Nephron progenitor cell (in vitro differentiated cells): ENCODE measurements at regions not wholly inside any gene's neighbourhood (a gene's known extent, or its start where the extent isn't known, plus 50 kb on each side); places are given as distances from the start of the nearest gene placed in this dataset.

Experiments
- DNase-seq: peaks from one replicate; pipeline ENCODE4 v3.0.0; 2021
- H3K27ac Mint-ChIP-seq: 2 replicates; pipeline ENCODE4 v1.8.0; 2021; ENCODE audit warnings: mild to moderate bottlenecking, moderate library complexity, mixed read lengths
- H3K27me3 Mint-ChIP-seq: 2 replicates; pipeline ENCODE4 v1.8.0; 2021; ENCODE audit warnings: mild to moderate bottlenecking, low read depth, mixed read lengths; ENCODE audit not compliant: poor library complexity
- H3K36me3 Mint-ChIP-seq: 2 replicates; pipeline ENCODE4 v1.8.0; 2021; ENCODE audit warnings: low read depth, mixed read lengths
- H3K4me1 Mint-ChIP-seq: 2 replicates; pipeline ENCODE4 v1.8.0; 2021; ENCODE audit warnings: mixed read lengths
- H3K4me3 Mint-ChIP-seq: 2 replicates; pipeline ENCODE4 v1.8.0; 2021; ENCODE audit warnings: mild to moderate bottlenecking, moderate library complexity, mixed read lengths
- H3K9me3 Mint-ChIP-seq: 2 replicates; pipeline ENCODE4 v1.8.0; 2021; ENCODE audit warnings: mild to moderate bottlenecking, moderate library complexity, mixed read lengths
- CTCF ChIP-seq: fragments of 200-600 bp; sonication (generic); IDR thresholded peaks from 2 replicates; pipeline ENCODE4 v1.5.0; 2021; ENCODE audit warnings: antibody characterized with exemption

GRCh38 chr12:92419201-92419600 lies 273.6 kb upstream of the BTG1 start:
- H3K4me1 Mint-ChIP-seq = peaks cover 3% of the 10 kb centered on the region
- H3K27me3 Mint-ChIP-seq = peaks cover 7% of the 10 kb centered on the region
- H3K36me3 Mint-ChIP-seq = no peaks in the 10 kb centered on the region
- no peaks in the 10 kb centered on the region for H3K9me3 Mint-ChIP-seq
- no peak overlapping the region for H3K4me3 Mint-ChIP-seq
- H3K27ac Mint-ChIP-seq = no peak overlapping the region
- no peak for DNase-seq
- no peak for TF ChIP-seq CTCF

- Mint-ChIP-seq H3K36me3 (no peaks in the 10 kb centered on the region), H3K9me3 (no peaks in the 10 kb centered on the region), H3K27ac (no peak overlapping the region), H3K27me3 (peaks cover 7% of the 10 kb centered on the region), H3K4me1 (peaks cover 5% of the 10 kb centered on the region), H3K4me3 (no peak overlapping the region)
- no peak for TF ChIP-seq CTCF
- DNase-seq = no peak
Measured at GRCh38 chr12:92418381-92418780, 272.7 kb upstream of the BTG1 start.

GRCh38 chr12:92417373-92417772 lies 271.7 kb upstream of the BTG1 start:
- Mint-ChIP-seq H3K27me3 (peaks cover 7% of the 10 kb centered on the region), H3K27ac (no peak overlapping the region), H3K36me3 (no peaks in the 10 kb centered on the region), H3K9me3 (no peaks in the 10 kb centered on the region), H3K4me3 (no peak overlapping the region), H3K4me1 (peaks cover 5% of the 10 kb centered on the region)
- no peak for DNase-seq
- TF ChIP-seq CTCF = no peak

- no peak for DNase-seq
- H3K27ac Mint-ChIP-seq = no peak overlapping the region
- no peak overlapping the region for H3K4me3 Mint-ChIP-seq
- H3K36me3 Mint-ChIP-seq = no peaks in the 10 kb centered on the region
- H3K4me1 Mint-ChIP-seq = peaks cover 5% of the 10 kb centered on the region
- H3K9me3 Mint-ChIP-seq = no peaks in the 10 kb centered on the region
- H3K27me3 Mint-ChIP-seq = peaks cover 7% of the 10 kb centered on the region
- TF ChIP-seq CTCF = no peak
Measured at GRCh38 chr12:92416385-92416812, 270.8 kb upstream of the BTG1 start.

- peaks cover 3% of the 10 kb centered on the region for H3K27me3 Mint-ChIP-seq
- peaks cover 5% of the 10 kb centered on the region for H3K4me1 Mint-ChIP-seq
- DNase-seq = no peak
- no peaks in the 10 kb centered on the region for H3K36me3 Mint-ChIP-seq
- H3K9me3 Mint-ChIP-seq = no peaks in the 10 kb centered on the region
- H3K27ac Mint-ChIP-seq = no peak overlapping the region
- no peak for TF ChIP-seq CTCF
- no peak overlapping the region for H3K4me3 Mint-ChIP-seq
Measured at GRCh38 chr12:92414170-92415070, 268.8 kb upstream of the BTG1 start.

GRCh38 chr12:92413286-92413685 lies 267.6 kb upstream of the BTG1 start:
- H3K4me1 Mint-ChIP-seq = peaks cover 5% of the 10 kb centered on the region
- peaks cover 5% of the 10 kb centered on the region for H3K9me3 Mint-ChIP-seq
- no peaks in the 10 kb centered on the region for H3K36me3 Mint-ChIP-seq
- no peak for TF ChIP-seq CTCF
- no peak for DNase-seq
- H3K27ac Mint-ChIP-seq = no peak overlapping the region
- H3K4me3 Mint-ChIP-seq = no peak overlapping the region
- peaks cover 3% of the 10 kb centered on the region for H3K27me3 Mint-ChIP-seq
